ENCODE measurements at regions not wholly inside any gene's neighbourhood (a gene's known extent, or its start where the extent isn't known, plus 50 kb on each side); places are given as distances from the start of the nearest gene placed in this dataset.

GRCh38 chr18:71873695-71874094 is 670.4 kb downstream of the CBLN2 start:
- DNase-seq: no peak

GRCh38 chr18:71865888-71866287 is 678.3 kb downstream of the CBLN2 start:
- no peak for DNase-seq

- DNase-seq: no peak
Observed at GRCh38 chr18:71850602-71851001, 693.5 kb downstream of the CBLN2 start.

- no peak for DNase-seq
Observed at GRCh38 chr18:71849407-71849806, 694.7 kb downstream of the CBLN2 start.

- no peak for DNase-seq
Observed at GRCh38 chr18:71846716-71847115, 697.4 kb downstream of the CBLN2 start.

GRCh38 chr18:71844814-71845213 is 699.3 kb downstream of the CBLN2 start:
- no peak for DNase-seq

- no peak for DNase-seq
Observed at GRCh38 chr18:71842666-71843065, 701.5 kb downstream of the CBLN2 start.

GRCh38 chr18:71837547-71837946 is 706.6 kb downstream of the CBLN2 start:
- no peak for DNase-seq

GRCh38 chr18:71832946-71833617 is 711.1 kb downstream of the CBLN2 start:
- no peak for DNase-seq

GRCh38 chr18:71831039-71831438 is 713.1 kb downstream of the CBLN2 start:
- DNase-seq: no peak

- no peak for DNase-seq
Observed at GRCh38 chr18:71827301-71827700, 716.8 kb downstream of the CBLN2 start.

- DNase-seq: no peak
Observed at GRCh38 chr18:71815305-71815704, 728.8 kb downstream of the CBLN2 start.

GRCh38 chr18:71809711-71810110 is 734.4 kb downstream of the CBLN2 start:
- no peak for DNase-seq

- no peak for DNase-seq
Observed at GRCh38 chr18:71808616-71809015, 735.5 kb downstream of the CBLN2 start.

- no peak for DNase-seq
Observed at GRCh38 chr18:71807586-71807985, 736.6 kb downstream of the CBLN2 start.

GRCh38 chr18:71798986-71799673 is 745.0 kb downstream of the CBLN2 start:
- DNase-seq: no peak

- no peak for DNase-seq
Observed at GRCh38 chr18:71797554-71797953, 746.6 kb downstream of the CBLN2 start.

GRCh38 chr18:71784777-71785176 is 759.4 kb downstream of the CBLN2 start:
- DNase-seq: no peak

- DNase-seq: no peak
Observed at GRCh38 chr18:71760541-71760940, 783.6 kb downstream of the CBLN2 start.

GRCh38 chr18:71754246-71754645 is 789.9 kb downstream of the CBLN2 start:
- no peak for DNase-seq

GRCh38 chr18:71743634-71744033 is 800.5 kb downstream of the CBLN2 start:
- DNase-seq: no peak

- DNase-seq: no peak
Observed at GRCh38 chr18:71729611-71730010, 814.5 kb downstream of the CBLN2 start.

GRCh38 chr18:71727909-71728308 is 816.2 kb downstream of the CBLN2 start:
- DNase-seq: no peak

- no peak for DNase-seq
Observed at GRCh38 chr18:71725256-71725655, 818.9 kb downstream of the CBLN2 start.
